PC-9 (cell line): ENCODE measurements at regions not wholly inside any gene's neighbourhood (a gene's known extent, or its start where the extent isn't known, plus 50 kb on each side); places are given as distances from the start of the nearest gene placed in this dataset.
A peak's percentile ranks its signal among the peaks of the same experiment; 100 is the strongest.

ENCODE experiments used
- BruUV-seq: library from RNA; stranded (reverse); fragments of 400-500 nt; replicated peaks from 2 replicates; lab custom pipeline; 2021; lab: Mats Ljungman, UMichigan
- CTCF ChIA-PET: fragments of 300-600 bp; sonication (Branson Sonifier 250); formaldehyde crosslinking; loops from one replicate; lab custom pipeline; 2022; ENCODE audit warnings: antibody characterized with exemption; lab: Charles Lee
- POLR2A ChIA-PET: fragments of 300-600 bp; sonication (Branson Sonifier 250); formaldehyde crosslinking; loops from one replicate; lab custom pipeline; 2022; ENCODE audit warnings: antibody characterized with exemption; ENCODE audit not compliant: unreplicated experiment; lab: Charles Lee
- DNase-seq, 2 experiments: peaks; one replicate each; pipeline versions ENCODE4 v3.0.0 to v3.0.0-alpha.2; 2015 to 2022; ENCODE audit warnings: mixed read lengths in 1 of 2
- H2AFZ ChIP-seq: fragments of 200-600 bp; sonication (generic); 2 replicates; pipeline ENCODE4 v1.8.1; 2017; ENCODE audit warnings: antibody characterized with exemption
- H3F3A ChIP-seq: fragments of 200-600 bp; sonication (generic); 2 replicates; pipeline ENCODE4 v1.8.1; 2017; ENCODE audit warnings: antibody characterized with exemption, mild to moderate bottlenecking, low read depth; ENCODE audit not compliant: insufficient read depth
- H3K27ac ChIP-seq: fragments of 200-600 bp; sonication (generic); 2 replicates; pipeline ENCODE4 v1.6.1; 2016; ENCODE audit warnings: mixed run types
- H3K27me3 ChIP-seq: fragments of 200-600 bp; sonication (generic); 2 replicates; pipeline ENCODE4 v1.6.1; 2016; ENCODE audit warnings: low read depth, mixed run types; ENCODE audit not compliant: insufficient read depth
- H3K36me3 ChIP-seq: fragments of 200-600 bp; sonication (generic); 2 replicates; pipeline ENCODE4 v1.6.1; 2016; ENCODE audit warnings: low read depth, mixed run types
- H3K4me1 ChIP-seq: fragments of 200-600 bp; sonication (generic); replicated peaks from 2 replicates; pipeline ENCODE4 v1.6.1; 2016; ENCODE audit warnings: mixed run types; ENCODE audit not compliant: insufficient read depth
- H3K4me2 ChIP-seq: fragments of 200-600 bp; sonication (generic); 2 replicates; pipeline ENCODE4 v1.6.1; 2017; ENCODE audit warnings: mixed run types
- H3K4me3 ChIP-seq: fragments of 200-600 bp; sonication (generic); 2 replicates; pipeline ENCODE4 v1.6.1; 2016; ENCODE audit warnings: mixed run types
- H3K79me2 ChIP-seq: fragments of 200-600 bp; sonication (generic); 2 replicates; pipeline ENCODE4 v1.6.1; 2017; ENCODE audit warnings: low read depth, mixed run types
- H3K9me2 ChIP-seq: fragments of 200-600 bp; sonication (generic); 2 replicates; pipeline ENCODE4 v1.8.1; 2017; ENCODE audit warnings: mild to moderate bottlenecking; ENCODE audit not compliant: insufficient read depth
- H3K9me3 ChIP-seq: fragments of 200-600 bp; sonication (generic); 2 replicates; pipeline ENCODE4 v1.8.1; 2016; ENCODE audit warnings: low read depth; ENCODE audit not compliant: insufficient read depth
- H4K20me1 ChIP-seq: fragments of 200-600 bp; sonication (generic); 2 replicates; pipeline ENCODE4 v1.8.1; 2017; ENCODE audit not compliant: insufficient read depth
- EZH2 ChIP-seq: fragments of 200-600 bp; sonication (generic); IDR thresholded peaks from 2 replicates; pipeline ENCODE4 v1.8.0; 2017; ENCODE audit warnings: antibody characterized with exemption, low read depth
- intact Hi-C: fragments of 100-400 bp; cut with micrococcal nuclease; formaldehyde crosslinking; loops from one replicate; pipeline ENCODE4 v1.10.0; 2022; ENCODE audit not compliant: unreplicated experiment
- TF ChIP-seq, protein P1 (sequence below): fragments of 200-600 bp; sonication (generic); conservative IDR thresholded peaks from 2 replicates; pipeline ENCODE4 v1.6.1; 2017; ENCODE audit warnings: mixed run types, antibody characterized with exemption, mild to moderate bottlenecking, moderate library complexity

GRCh38 chr3:102112704-102113230, 263.5 kb downstream of the NFKBIZ start:
- CTCF ChIA-PET, result no interaction called here
- Histone ChIP-seq H3K27me3 (no peaks in the 10 kb centered on the region), H3F3A (no peaks in the 10 kb centered on the region; the same call in 1 of the 2 replicates), H3K9me2 (no peaks in the 10 kb centered on the region), H3K4me2 (no peak overlapping the region), H3K4me3 (no peak overlapping the region), H3K36me3 (no peaks in the 10 kb centered on the region), H3K27ac (no peak overlapping the region), H2AFZ (no peak overlapping the region), H3K4me1 (peaks cover 13% of the 10 kb centered on the region), H3K9me3 (peaks cover 2% of the 10 kb centered on the region), H3K79me2 (no peaks in the 10 kb centered on the region), H4K20me1 (no peaks in the 10 kb centered on the region)
- no peak for TF ChIP-seq EZH2
- TF ChIP-seq, protein P1, sequence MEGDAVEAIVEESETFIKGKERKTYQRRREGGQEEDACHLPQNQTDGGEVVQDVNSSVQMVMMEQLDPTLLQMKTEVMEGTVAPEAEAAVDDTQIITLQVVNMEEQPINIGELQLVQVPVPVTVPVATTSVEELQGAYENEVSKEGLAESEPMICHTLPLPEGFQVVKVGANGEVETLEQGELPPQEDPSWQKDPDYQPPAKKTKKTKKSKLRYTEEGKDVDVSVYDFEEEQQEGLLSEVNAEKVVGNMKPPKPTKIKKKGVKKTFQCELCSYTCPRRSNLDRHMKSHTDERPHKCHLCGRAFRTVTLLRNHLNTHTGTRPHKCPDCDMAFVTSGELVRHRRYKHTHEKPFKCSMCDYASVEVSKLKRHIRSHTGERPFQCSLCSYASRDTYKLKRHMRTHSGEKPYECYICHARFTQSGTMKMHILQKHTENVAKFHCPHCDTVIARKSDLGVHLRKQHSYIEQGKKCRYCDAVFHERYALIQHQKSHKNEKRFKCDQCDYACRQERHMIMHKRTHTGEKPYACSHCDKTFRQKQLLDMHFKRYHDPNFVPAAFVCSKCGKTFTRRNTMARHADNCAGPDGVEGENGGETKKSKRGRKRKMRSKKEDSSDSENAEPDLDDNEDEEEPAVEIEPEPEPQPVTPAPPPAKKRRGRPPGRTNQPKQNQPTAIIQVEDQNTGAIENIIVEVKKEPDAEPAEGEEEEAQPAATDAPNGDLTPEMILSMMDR, result no peak
- DNase-seq, result peak in 1 of 2 experiments; percentile 64
- intact Hi-C loops, result no loop called here
- BruUV-seq, result no TSS peak
- POLR2A ChIA-PET, result interaction anchor here (0.5 kb wide), 1 partner anchor 264 kb away, joined by 3 read pairs; the partner anchor contains the start of gene NFKBIZ

GRCh38 chr3:102113421-102114041, 264.2 kb downstream of the NFKBIZ start:
- Histone ChIP-seq H3K27me3 (no peaks in the 10 kb centered on the region), H3K9me3 (no peaks in the 10 kb centered on the region; the same call in 1 of the 2 replicates), H2AFZ (peak overlapping the region; percentile 50; the same call in 1 of the 2 replicates), H3K79me2 (no peaks in the 10 kb centered on the region), H3K4me1 (peaks cover 13% of the 10 kb centered on the region), H4K20me1 (no peaks in the 10 kb centered on the region), H3K4me2 (no peak overlapping the region), H3K36me3 (no peaks in the 10 kb centered on the region), H3K9me2 (no peaks in the 10 kb centered on the region), H3K27ac (no peak overlapping the region), H3F3A (no peaks in the 10 kb centered on the region; the same call in 1 of the 2 replicates), H3K4me3 (no peak overlapping the region)
- BruUV-seq, result no TSS peak
- no peak for TF ChIP-seq EZH2
- TF ChIP-seq, protein P1, result no peak
- CTCF ChIA-PET, result no interaction called here
- peak in 1 of 2 experiments; percentile 34 for DNase-seq
- intact Hi-C loops, result no loop called here
- POLR2A ChIA-PET, result interaction anchor here (0.5 to 0.6 kb wide), 2 partner anchors 23 to 264 kb away, joined by 3 to 4 read pairs; partner anchors contain the start of gene NFKBIZ

- no peak overlapping the region for H3K27ac ChIP-seq
- H3K79me2 ChIP-seq, result no peaks in the 10 kb centered on the region
- no peaks in the 10 kb centered on the region for H3K9me2 ChIP-seq
- H2AFZ ChIP-seq, result no peak overlapping the region
- no peak for DNase-seq
- H4K20me1 ChIP-seq, result no peaks in the 10 kb centered on the region
- intact Hi-C loops, result no loop called here
- peaks cover 13% of the 10 kb centered on the region for H3K4me1 ChIP-seq
- no peak overlapping the region for H3K4me2 ChIP-seq
- ChIA-PET CTCF (no interaction called here), POLR2A (interaction anchor here (0.6 kb wide), 1 partner anchor 22 kb away, joined by 4 read pairs; no protein-coding TSS in a partner anchor)
- TF ChIP-seq, protein P1, result no peak
- no peak for TF ChIP-seq EZH2
- no peaks in the 10 kb centered on the region; the same call in 1 of the 2 replicates for H3K9me3 ChIP-seq
- no peaks in the 10 kb centered on the region for H3K36me3 ChIP-seq
- no peak overlapping the region for H3K4me3 ChIP-seq
- H3F3A ChIP-seq, result no peaks in the 10 kb centered on the region; the same call in 1 of the 2 replicates
- H3K27me3 ChIP-seq, result no peaks in the 10 kb centered on the region
- no TSS peak for BruUV-seq
These were observed 265.1 kb downstream of the NFKBIZ start for GRCh38 chr3:102114264-102114979.
